NCI-H460 (cell line): ENCODE measurements at regions not wholly inside any gene's neighbourhood (a gene's known extent, or its start where the extent isn't known, plus 50 kb on each side); places are given as distances from the start of the nearest gene placed in this dataset.

Source experiments
- DNase-seq: peaks from one replicate; pipeline ENCODE4 v3.0.0-alpha.2; 2016; ENCODE audit warnings: low read depth; ENCODE audit errors: extremely low read depth

DNA sequence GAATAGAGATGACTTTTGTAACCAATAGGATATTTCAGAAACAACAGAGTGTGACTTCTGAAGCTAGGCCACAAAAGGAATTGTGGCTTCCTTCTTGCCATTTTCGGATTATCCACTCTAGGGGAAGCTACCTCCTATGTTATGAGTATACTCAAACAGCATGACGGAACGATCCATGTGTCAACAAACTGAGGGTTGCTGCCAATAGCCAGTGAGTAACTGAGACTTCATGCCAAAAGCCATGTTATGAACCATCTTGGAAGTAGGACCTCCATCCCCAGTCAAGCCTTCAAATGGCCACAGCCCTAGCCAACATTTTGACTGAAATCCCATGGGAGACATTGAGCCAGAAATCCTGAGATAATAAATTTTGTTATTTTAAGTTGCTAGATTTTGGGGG lies 69.0 kb upstream of the IL6 start:
- DNase-seq: no peak

DNA sequence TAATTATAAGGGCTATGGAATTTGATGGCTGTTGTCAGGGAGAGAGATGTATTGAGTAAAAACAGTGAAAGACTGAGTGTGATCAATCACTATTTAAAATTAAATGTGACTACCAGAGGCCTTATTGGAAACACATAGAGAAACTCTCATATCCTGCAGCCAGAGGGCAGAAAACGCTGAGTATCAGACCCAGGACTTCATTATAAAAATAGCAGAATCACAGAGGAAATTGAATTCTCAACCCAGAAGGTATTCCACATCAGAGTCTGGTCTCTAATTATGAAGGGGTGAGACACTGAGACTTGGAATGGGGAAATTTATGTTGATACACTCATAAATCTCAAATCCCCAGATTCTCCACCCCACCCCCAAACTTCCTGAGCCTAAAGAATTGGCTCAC lies 69.5 kb upstream of the IL6 start:
- DNase-seq: no peak

DNA sequence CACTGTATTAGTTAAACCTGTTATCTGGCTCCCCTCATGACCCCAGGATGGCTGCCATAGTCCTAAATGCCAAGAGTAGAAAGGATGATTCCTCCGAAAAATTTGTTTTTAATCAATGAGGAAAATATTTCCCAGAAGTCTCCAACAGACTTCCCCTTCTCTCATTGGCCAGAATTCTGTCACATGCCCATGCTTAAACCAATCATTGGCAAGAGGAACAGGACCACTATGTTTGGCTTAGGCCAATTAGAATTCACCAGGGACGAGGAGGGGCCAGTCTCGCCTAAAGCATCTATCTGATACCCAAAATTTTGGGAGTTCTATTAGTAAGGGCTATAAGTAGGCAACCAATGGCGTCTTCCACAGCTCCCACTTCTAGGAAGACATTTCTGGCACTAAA lies 71.2 kb upstream of the IL6 start:
- no peak for DNase-seq

DNA sequence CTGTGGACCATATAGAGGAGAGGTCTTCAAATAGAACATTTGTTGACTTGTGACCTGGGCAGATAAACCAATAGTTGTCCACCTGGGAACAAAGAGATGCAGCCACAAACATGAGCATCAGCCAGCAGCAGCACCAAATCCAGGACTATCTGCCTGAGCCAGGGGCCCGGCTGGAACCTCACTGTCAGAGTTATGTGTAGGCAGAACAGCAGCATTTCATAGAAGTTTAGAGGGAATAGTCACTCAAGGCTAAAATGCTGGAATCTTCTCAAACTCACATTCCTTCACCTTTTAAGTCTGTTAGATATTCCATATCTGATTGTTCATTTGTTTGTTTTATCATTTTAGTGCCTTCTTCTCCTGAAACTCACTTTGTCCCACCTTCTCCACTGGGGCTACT lies 72.2 kb upstream of the IL6 start:
- DNase-seq: no peak

DNA sequence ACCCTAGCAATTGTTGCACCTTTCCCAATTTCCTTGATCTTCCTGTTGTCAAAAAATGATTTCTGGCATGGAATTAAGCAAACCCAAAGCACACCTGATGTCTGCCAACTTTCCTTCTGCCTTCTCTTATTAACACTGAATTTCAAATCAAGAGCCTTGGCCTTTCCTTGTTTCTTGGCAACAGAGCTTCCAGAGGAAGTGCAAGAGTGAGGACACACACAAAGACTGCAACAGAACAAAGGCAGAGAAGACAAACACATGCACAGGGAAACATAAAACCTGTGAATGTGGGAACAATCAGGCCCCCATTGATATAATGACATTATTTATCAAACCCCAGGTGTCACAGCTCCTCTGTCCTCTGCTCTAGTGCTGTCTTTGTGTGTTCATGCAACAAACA lies 73.0 kb upstream of the IL6 start:
- no peak for DNase-seq

DNA sequence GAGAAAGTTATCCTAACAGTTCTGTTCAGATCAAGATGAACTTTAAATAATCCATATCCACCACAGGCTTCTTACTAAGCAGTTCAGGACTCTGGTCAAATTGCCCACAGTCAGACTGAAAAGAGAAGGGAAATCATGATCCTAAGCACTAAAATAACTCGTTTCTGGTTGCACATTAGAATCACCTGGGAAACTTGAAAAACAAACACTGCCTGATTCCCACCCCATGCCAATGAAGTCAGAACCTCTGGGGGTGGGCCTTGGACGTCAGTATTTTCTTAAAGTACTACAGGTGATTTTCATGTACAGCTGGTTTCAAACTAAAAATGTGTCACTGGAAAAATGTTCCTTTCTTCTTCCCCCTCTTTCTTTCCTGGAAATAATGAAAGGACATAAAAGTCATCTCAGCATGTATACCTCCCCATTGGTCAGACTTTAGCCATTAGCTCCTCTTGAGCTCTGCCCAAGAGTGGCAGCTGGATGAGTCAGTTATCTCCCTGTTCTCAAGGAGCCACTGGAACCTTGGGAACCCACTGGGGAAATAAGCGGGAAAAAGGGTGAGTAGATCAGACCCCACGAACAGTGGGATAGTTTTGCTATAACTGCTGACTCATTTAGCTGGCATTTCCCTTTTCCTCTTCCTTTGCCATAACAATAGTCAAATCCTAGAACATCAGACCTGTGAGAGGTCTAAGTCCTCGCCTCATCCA lies 75.3 kb upstream of the IL6 start:
- DNase-seq: no peak

- no peak for DNase-seq
These were observed 76.0 kb upstream of the IL6 start for GRCh38 chr7:22651036-22651435.

DNA sequence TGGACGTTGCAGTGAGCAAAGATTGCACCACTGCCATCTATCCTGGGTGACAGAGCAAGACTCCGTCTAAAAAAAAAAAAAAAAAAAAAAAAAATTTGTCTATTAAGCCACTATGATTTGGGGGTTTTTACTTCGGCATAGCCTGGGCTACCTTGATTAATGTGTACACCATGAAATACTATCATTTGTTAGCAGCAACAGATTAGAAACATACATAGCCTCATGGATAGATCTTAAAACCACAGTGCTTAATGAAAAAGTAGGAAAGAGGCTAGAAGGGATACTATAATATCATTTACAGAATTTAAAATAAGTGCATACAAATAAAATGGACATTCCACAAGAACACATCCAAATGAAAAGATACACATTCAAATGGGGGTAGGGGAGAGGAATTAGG lies 77.3 kb upstream of the IL6 start:
- no peak for DNase-seq

GRCh38 chr7:22647451-22648257 lies 79.3 kb upstream of the IL6 start:
- DNase-seq: no peak

- DNase-seq: no peak
These were observed 81.4 kb upstream of the IL6 start for GRCh38 chr7:22645418-22646181.

- DNase-seq: no peak
These were observed 84.5 kb upstream of the IL6 start for GRCh38 chr7:22642454-22642853.

DNA sequence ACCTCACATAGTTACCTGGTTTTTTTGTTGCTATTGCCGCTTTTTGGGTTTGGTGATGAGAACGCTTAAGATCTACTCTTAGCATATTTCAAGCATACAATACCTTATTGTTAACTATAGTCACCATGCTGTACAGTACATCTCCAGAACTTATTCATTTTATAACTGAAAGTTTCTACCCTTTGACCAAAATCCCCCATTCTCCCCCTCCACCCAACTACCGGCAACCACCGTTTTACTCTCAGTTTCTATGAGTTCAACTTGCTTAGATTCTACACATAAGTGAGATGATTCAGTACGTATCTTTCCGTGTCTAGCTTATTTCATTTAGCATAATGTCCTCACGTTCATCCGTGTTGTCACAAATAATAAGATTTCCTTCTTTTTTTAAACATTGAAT lies 86.7 kb upstream of the IL6 start:
- DNase-seq: no peak

GRCh38 chr7:22639396-22639795 lies 87.6 kb upstream of the IL6 start:
- no peak for DNase-seq

GRCh38 chr7:22635349-22635748 lies 91.7 kb upstream of the IL6 start:
- no peak for DNase-seq

- DNase-seq: no peak
These were observed 93.0 kb upstream of the IL6 start for GRCh38 chr7:22633954-22634474.

DNA sequence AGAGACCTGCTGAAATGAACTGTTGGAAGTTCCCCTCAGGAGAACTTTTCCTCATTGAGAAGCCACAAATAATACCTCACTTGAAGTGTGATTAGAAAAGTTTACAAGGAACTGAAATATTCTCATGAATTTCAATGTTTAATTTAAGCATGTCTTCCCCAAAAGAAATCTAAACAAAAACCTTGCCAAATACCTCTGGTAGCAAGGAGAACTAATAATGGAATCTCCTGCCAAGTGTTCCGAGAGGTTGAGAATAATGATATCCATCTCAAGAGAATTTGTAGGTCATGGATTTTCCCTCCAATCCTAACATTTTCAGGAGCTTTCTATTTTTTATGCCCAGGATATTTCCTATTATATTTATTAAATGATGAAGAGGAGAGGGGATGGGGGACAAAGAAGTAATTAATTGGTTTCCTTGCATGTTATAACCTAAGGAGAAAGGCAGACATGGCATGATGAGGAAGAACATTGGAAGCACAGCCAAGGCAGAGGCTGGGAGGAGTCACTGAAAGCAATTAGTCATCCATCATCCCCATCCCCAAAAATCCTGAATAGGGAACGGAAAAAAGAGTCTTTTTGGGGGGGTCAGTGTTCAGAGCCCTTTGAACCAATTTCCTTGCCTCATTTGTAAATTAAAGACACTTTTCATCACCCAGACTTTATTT lies 93.6 kb upstream of the IL6 start:
- DNase-seq: no peak

DNA sequence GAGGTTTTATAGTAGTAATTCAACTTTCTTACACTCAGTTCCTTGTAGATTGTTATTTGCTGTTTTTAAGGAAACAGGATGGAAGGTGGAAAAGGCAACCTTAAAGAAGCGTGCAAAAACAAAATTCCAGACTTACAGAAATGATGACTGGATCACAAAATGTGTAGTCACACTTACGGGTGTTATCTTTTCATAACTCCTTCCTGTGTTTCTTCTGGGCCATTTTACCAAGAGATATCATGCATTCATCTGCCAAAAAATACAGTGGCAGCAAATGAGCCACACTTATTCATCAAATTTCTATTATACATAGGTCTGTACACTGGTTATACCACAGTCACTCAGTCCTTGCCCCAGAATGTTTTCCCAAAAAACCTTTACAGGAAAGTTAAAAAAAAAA lies 94.3 kb upstream of the IL6 start:
- no peak for DNase-seq

GRCh38 chr7:22631730-22632129 lies 95.3 kb upstream of the IL6 start:
- DNase-seq: no peak

GRCh38 chr7:22630069-22630468 lies 96.9 kb upstream of the IL6 start:
- no peak for DNase-seq

DNA sequence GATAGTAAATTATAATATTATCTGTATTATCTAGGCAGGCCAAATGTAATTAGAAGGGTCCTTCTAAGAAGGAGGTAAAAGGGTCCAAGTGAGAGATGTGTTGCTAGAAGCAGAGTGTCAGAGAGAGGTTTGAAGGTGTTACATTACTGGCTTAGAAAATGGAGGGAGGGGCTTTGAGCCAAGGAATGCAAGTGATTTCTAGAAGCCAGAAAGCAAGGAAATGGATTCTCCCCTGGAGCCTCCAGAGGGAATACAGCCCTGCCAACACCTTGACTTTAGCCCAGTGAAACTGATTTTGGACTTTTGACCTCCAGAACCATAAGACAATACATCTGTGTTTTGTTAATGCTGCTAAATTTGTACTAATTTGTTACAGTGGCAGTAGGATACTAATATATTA lies 97.9 kb upstream of the IL6 start:
- no peak for DNase-seq

DNA sequence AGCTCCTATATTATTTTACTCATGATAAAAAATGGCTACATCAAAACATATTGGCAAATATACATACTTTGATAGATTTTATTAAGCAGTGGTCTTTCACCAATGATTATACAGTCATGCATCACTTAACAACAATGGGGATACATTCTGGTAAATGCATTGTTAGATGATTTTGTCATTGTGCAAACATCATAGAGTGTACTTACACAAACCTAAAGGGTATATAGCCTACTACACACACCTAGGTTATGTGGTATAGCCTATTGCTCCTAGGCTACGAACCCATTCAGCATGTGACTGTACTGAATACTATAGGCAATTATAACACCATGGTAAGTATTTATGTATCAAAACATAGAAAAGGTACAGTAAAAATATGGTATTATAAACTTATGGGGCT lies 98.9 kb upstream of the IL6 start:
- no peak for DNase-seq
